ENCODE measurements at regions not wholly inside any gene's neighbourhood (a gene's known extent, or its start where the extent isn't known, plus 50 kb on each side); places are given as distances from the start of the nearest gene placed in this dataset.
A peak's percentile ranks its signal among the peaks of the same experiment; 100 is the strongest.

- no peak for DNase-seq (ENCODE audit: low spot score)
Measured at GRCh38 chr10:42932735-42933447, 144.0 kb upstream of the RET start.

- DNase-seq (ENCODE audit: low spot score): no peak
Measured at GRCh38 chr10:42933448-42934340, 143.2 kb upstream of the RET start.

- no peak for DNase-seq (ENCODE audit: low spot score)
Measured at GRCh38 chr10:42934351-42934811, 142.5 kb upstream of the RET start.

GRCh38 chr10:42934842-42935241 is 142.0 kb upstream of the RET start:
- DNase-seq (ENCODE audit: low spot score): no peak

- DNase-seq (ENCODE audit: low spot score): no peak
Measured at GRCh38 chr10:42935466-42935865, 141.4 kb upstream of the RET start.

- no peak for DNase-seq (ENCODE audit: low spot score)
Measured at GRCh38 chr10:42936580-42936979, 140.3 kb upstream of the RET start.

- DNase-seq (ENCODE audit: low spot score): no peak
Measured at GRCh38 chr10:42937048-42937447, 139.8 kb upstream of the RET start.

GRCh38 chr10:42937649-42938180 is 139.2 kb upstream of the RET start:
- DNase-seq (ENCODE audit: low spot score): no peak

GRCh38 chr10:42938351-42938750 is 138.5 kb upstream of the RET start:
- DNase-seq (ENCODE audit: low spot score): no peak

GRCh38 chr10:42939237-42939636 is 137.6 kb upstream of the RET start:
- DNase-seq (ENCODE audit: low spot score): no peak

GRCh38 chr10:42939685-42940366 is 137.0 kb upstream of the RET start:
- DNase-seq (ENCODE audit: low spot score): no peak

- DNase-seq (ENCODE audit: low spot score): no peak
Measured at GRCh38 chr10:42940487-42941294, 136.2 kb upstream of the RET start.

- DNase-seq (ENCODE audit: low spot score): no peak
Measured at GRCh38 chr10:42941295-42941644, 135.6 kb upstream of the RET start.

- DNase-seq (ENCODE audit: low spot score): no peak
Measured at GRCh38 chr10:42941790-42942189, 135.1 kb upstream of the RET start.

GRCh38 chr10:42942279-42942950 is 134.5 kb upstream of the RET start:
- no peak for DNase-seq (ENCODE audit: low spot score)

- no peak for DNase-seq (ENCODE audit: low spot score)
Measured at GRCh38 chr10:42943025-42943818, 133.6 kb upstream of the RET start.

GRCh38 chr10:42948040-42948439 is 128.8 kb upstream of the RET start:
- DNase-seq (ENCODE audit: low spot score): no peak

GRCh38 chr10:42949287-42949686 is 127.6 kb upstream of the RET start:
- DNase-seq (ENCODE audit: low spot score): no peak

GRCh38 chr10:42950606-42951485 is 126.0 kb upstream of the RET start:
- peak; percentile 27 for DNase-seq (ENCODE audit: low spot score)

All from ureter (tissue), 1 donor.